HepG2 (cell line): ENCODE measurements at regions not wholly inside any gene's neighbourhood (a gene's known extent, or its start where the extent isn't known, plus 50 kb on each side); places are given as distances from the start of the nearest gene placed in this dataset.

ENCODE experiments used
- ATAC-seq: fragments of 200-7000 bp; cut with Tn5 transposase; 3 replicates; pipeline ENCODE4 v1.9.1; 2020; ENCODE audit warnings: mild to moderate bottlenecking, moderate library complexity
- BruUV-seq: library from RNA; stranded (reverse); fragments of 400-500 nt; replicated peaks from 2 replicates; lab custom pipeline; 2021; lab: Mats Ljungman, UMichigan
- CTCF ChIA-PET: fragments of 300-600 bp; formaldehyde crosslinking; extraction: SDS; loops from one replicate; lab custom pipeline; 2021; ENCODE audit warnings: low total read pairs, inconsistent platforms, low intra/inter-chr PET ratio; lab: Yijun Ruan, JAX
- POLR2A ChIA-PET: fragments of 350-600 bp; sonication (Branson Sonifier 250); formaldehyde crosslinking; loops from one replicate; lab custom pipeline; 2020; ENCODE audit warnings: antibody characterized with exemption, inconsistent platforms; lab: Yijun Ruan, JAX
- DNase-seq: peaks from one replicate; pipeline ENCODE4 v3.0.0-alpha.2; 2015; ENCODE audit warnings: low spot score
- FAIRE-seq: peaks from 3 replicates; lab custom pipeline; 2011; peaks lifted over from hg19 to GRCh38; lab: Jason Lieb, UNC
- H2AFZ ChIP-seq: one replicate; pipeline ENCODE4 v1.6.1; 2011; ENCODE audit warnings: low read length, inconsistent platforms
- H3K27ac ChIP-seq: fragments of 300-600 bp; 3 replicates; pipeline ENCODE4 v1.8.0; 2011; ENCODE audit warnings: mixed run types, mild to moderate bottlenecking, mixed read lengths, low read length, inconsistent platforms; ENCODE audit not compliant: insufficient read depth; ENCODE audit errors: extremely low read length
- H3K27me3 ChIP-seq, 2 experiments: fragments of 200-600 bp in 1 of 2; 2 replicates in 1 of 2; 3 replicates in 1 of 2; pipeline versions ENCODE4 v1.6.0 to v1.8.0; 2011; ENCODE audit warnings: low read length in 2 of 2, mild to moderate bottlenecking in 2 of 2, moderate library complexity in 2 of 2, inconsistent platforms in 1 of 2; ENCODE audit not compliant: insufficient read depth in 2 of 2, control insufficient read depth in 1 of 2
- H3K36me3 ChIP-seq, 2 experiments: fragments of 200-600 bp in 1 of 2; replicated peaks in 1 of 2; 2 replicates in 1 of 2; 3 replicates in 1 of 2; pipeline versions ENCODE4 v1.5.1 to v1.8.0; 2011; ENCODE audit warnings: low read length in 2 of 2, inconsistent platforms in 1 of 2; ENCODE audit not compliant: insufficient read depth in 2 of 2, control insufficient read depth in 1 of 2
- H3K4me1 ChIP-seq: 2 replicates; pipeline ENCODE4 v1.5.1; 2012; ENCODE audit warnings: low read length, inconsistent platforms; ENCODE audit not compliant: insufficient read depth
- H3K4me2 ChIP-seq: 2 replicates; pipeline ENCODE4 v1.6.0; 2011; ENCODE audit warnings: low read depth, low read length, inconsistent platforms
- H3K4me3 ChIP-seq, 3 experiments: fragments of 200-600 bp in 1 of 3; sonication (generic), shearing (Covaris generic) in 1 of 3; replicated peaks in 1 of 3; 2 replicates each; pipeline ENCODE4 v1.5.1; 2011 to 2016; ENCODE audit warnings: low read length in 3 of 3, inconsistent platforms in 2 of 3, low read depth in 2 of 3, mild to moderate bottlenecking in 2 of 3, control low read depth in 1 of 3, mixed read lengths in 1 of 3; ENCODE audit not compliant: insufficient read depth in 1 of 3
- H3K79me2 ChIP-seq: one replicate; pipeline ENCODE4 v1.6.1; 2011; ENCODE audit warnings: low read length, inconsistent platforms; ENCODE audit not compliant: insufficient read depth
- H3K9ac ChIP-seq: 2 replicates; pipeline ENCODE4 v1.6.0; 2011; ENCODE audit warnings: mild to moderate bottlenecking, low read depth, low read length, inconsistent platforms; ENCODE audit not compliant: insufficient read depth
- H3K9me3 ChIP-seq: 2 replicates; pipeline ENCODE4 v1.5.1; 2012; ENCODE audit warnings: mild to moderate bottlenecking, low read length
- H4K20me1 ChIP-seq: 2 replicates; pipeline ENCODE4 v1.6.0; 2011; ENCODE audit warnings: inconsistent platforms, mild to moderate bottlenecking, low read length, moderate library complexity; ENCODE audit not compliant: insufficient read depth
- HNRNPK ChIP-seq: fragments of 200-400 bp; formaldehyde crosslinking; IDR thresholded peaks from 2 replicates; pipeline ENCODE4 v1.6.1; 2018; ENCODE audit warnings: low read length, low read depth, moderate library complexity, mild to moderate bottlenecking; ENCODE audit not compliant: poor library complexity, severe bottlenecking
- SCMH1 ChIP-seq: sonication (generic); formaldehyde crosslinking; IDR thresholded peaks from 2 replicates; pipeline ENCODE4 v1.9.0; 2021; ENCODE audit warnings: missing genetic modification reagents, mild to moderate bottlenecking, borderline replicate concordance
- SMARCC2 ChIP-seq: fragments of 450-650 bp; IDR thresholded peaks from 2 replicates; pipeline ENCODE4 v1.6.1; 2017; ENCODE audit warnings: antibody characterized with exemption, mild to moderate bottlenecking
- THYN1 ChIP-seq: sonication (generic); formaldehyde crosslinking; IDR thresholded peaks from 2 replicates; pipeline ENCODE4 v1.8.1; 2023; ENCODE audit warnings: low read depth, mild to moderate bottlenecking, moderate library complexity, missing genetic modification reagents, borderline replicate concordance
- ZBTB7A ChIP-seq: sonication (generic); formaldehyde crosslinking; IDR thresholded peaks from 2 replicates; pipeline ENCODE4 v1.8.0; 2022; ENCODE audit warnings: mild to moderate bottlenecking, missing genetic modification reagents
- ZFY ChIP-seq: sonication (generic); formaldehyde crosslinking; IDR thresholded peaks from 2 replicates; pipeline ENCODE4 v1.4.0; 2020; ENCODE audit warnings: missing genetic modification reagents
- WGBS: methylation state at CpG from one replicate; pipeline ENCODE4 v1.1.6; 2017; ENCODE audit warnings: low lambda C conversion rate; 5-methylcytosine and 5-hydroxymethylcytosine counted together
- in situ Hi-C: cut with HindIII; loops from 2 replicates; pipeline ENCODE4 v1.10.0; 2017; ENCODE audit warnings: low pct_unique_long_range_greater_than_20kb; ENCODE audit not compliant: extremely low pct_ligation_motif_present
- intact Hi-C: fragments of 100-400 bp; cut with micrococcal nuclease; formaldehyde crosslinking; loops from one replicate; pipeline ENCODE4 v1.10.0; 2022; ENCODE audit not compliant: unreplicated experiment
- TF ChIP-seq, protein P1 (sequence below): sonication (generic); formaldehyde crosslinking; IDR thresholded peaks from 2 replicates; pipeline ENCODE4 v1.9.0; 2021; ENCODE audit warnings: missing genetic modification reagents, borderline replicate concordance
- TF ChIP-seq, protein P2 (sequence below): sonication (generic); formaldehyde crosslinking; IDR thresholded peaks from 2 replicates; pipeline ENCODE4 v1.5.0; 2020; ENCODE audit warnings: missing genetic modification reagents
- TF ChIP-seq, protein P3 (sequence below): sonication (generic); formaldehyde crosslinking; IDR thresholded peaks from 2 replicates; pipeline ENCODE4 v1.5.1; 2020; ENCODE audit warnings: mild to moderate bottlenecking, moderate library complexity, missing genetic modification reagents
- TF ChIP-seq, protein P4 (sequence below), 2 experiments: sonication (generic) in 1 of 2; formaldehyde crosslinking in 1 of 2; IDR thresholded peaks; 2 replicates each; pipeline versions ENCODE4 v1.4.0 to v1.6.1; 2016 to 2020; ENCODE audit warnings: borderline replicate concordance in 1 of 2, low read depth in 1 of 2, mild to moderate bottlenecking in 1 of 2, missing genetic modification reagents in 1 of 2

DNA sequence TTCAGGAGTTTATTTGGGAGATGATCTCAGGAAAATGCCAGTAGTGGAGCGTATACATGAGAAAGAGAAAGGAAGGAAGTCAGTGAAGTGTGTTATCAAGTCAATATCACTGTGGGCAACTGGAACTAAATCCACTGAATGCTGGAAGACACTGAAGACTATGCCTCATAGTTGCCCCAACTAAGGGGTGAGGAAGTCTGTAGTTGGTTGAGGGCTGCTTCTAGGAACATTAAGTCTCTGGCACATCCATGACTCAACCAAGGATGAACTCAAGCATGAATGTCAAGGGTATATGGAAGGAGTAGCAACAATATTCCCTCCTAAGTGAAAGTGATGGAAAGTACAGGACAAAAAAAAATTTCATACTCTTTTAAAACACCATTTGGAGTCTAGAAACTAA is 167.9 kb downstream of the MAGEB17 start:
- no peak overlapping the region for H3K4me3 ChIP-seq
- DNase-seq = no peak
- TF ChIP-seq, protein P1, sequence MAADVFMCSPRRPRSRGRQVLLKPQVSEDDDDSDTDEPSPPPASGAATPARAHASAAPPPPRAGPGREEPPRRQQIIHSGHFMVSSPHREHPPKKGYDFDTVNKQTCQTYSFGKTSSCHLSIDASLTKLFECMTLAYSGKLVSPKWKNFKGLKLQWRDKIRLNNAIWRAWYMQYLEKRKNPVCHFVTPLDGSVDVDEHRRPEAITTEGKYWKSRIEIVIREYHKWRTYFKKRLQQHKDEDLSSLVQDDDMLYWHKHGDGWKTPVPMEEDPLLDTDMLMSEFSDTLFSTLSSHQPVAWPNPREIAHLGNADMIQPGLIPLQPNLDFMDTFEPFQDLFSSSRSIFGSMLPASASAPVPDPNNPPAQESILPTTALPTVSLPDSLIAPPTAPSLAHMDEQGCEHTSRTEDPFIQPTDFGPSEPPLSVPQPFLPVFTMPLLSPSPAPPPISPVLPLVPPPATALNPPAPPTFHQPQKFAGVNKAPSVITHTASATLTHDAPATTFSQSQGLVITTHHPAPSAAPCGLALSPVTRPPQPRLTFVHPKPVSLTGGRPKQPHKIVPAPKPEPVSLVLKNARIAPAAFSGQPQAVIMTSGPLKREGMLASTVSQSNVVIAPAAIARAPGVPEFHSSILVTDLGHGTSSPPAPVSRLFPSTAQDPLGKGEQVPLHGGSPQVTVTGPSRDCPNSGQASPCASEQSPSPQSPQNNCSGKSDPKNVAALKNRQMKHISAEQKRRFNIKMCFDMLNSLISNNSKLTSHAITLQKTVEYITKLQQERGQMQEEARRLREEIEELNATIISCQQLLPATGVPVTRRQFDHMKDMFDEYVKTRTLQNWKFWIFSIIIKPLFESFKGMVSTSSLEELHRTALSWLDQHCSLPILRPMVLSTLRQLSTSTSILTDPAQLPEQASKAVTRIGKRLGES (CRISPR knock-in tag) = no peak
- TF ChIP-seq ZFY (CRISPR knock-in tag) = no peak
- TF ChIP-seq ZBTB7A = no peak
- TF ChIP-seq HNRNPK = no peak
- TF ChIP-seq, protein P2, sequence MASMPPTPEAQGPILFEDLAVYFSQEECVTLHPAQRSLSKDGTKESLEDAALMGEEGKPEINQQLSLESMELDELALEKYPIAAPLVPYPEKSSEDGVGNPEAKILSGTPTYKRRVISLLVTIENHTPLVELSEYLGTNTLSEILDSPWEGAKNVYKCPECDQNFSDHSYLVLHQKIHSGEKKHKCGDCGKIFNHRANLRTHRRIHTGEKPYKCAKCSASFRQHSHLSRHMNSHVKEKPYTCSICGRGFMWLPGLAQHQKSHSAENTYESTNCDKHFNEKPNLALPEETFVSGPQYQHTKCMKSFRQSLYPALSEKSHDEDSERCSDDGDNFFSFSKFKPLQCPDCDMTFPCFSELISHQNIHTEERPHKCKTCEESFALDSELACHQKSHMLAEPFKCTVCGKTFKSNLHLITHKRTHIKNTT (CRISPR knock-in tag) = no peak
- TF ChIP-seq, protein P3, sequence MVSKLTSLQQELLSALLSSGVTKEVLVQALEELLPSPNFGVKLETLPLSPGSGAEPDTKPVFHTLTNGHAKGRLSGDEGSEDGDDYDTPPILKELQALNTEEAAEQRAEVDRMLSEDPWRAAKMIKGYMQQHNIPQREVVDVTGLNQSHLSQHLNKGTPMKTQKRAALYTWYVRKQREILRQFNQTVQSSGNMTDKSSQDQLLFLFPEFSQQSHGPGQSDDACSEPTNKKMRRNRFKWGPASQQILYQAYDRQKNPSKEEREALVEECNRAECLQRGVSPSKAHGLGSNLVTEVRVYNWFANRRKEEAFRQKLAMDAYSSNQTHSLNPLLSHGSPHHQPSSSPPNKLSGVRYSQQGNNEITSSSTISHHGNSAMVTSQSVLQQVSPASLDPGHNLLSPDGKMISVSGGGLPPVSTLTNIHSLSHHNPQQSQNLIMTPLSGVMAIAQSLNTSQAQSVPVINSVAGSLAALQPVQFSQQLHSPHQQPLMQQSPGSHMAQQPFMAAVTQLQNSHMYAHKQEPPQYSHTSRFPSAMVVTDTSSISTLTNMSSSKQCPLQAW (CRISPR knock-in tag) = no peak
- TF ChIP-seq, protein P4, sequence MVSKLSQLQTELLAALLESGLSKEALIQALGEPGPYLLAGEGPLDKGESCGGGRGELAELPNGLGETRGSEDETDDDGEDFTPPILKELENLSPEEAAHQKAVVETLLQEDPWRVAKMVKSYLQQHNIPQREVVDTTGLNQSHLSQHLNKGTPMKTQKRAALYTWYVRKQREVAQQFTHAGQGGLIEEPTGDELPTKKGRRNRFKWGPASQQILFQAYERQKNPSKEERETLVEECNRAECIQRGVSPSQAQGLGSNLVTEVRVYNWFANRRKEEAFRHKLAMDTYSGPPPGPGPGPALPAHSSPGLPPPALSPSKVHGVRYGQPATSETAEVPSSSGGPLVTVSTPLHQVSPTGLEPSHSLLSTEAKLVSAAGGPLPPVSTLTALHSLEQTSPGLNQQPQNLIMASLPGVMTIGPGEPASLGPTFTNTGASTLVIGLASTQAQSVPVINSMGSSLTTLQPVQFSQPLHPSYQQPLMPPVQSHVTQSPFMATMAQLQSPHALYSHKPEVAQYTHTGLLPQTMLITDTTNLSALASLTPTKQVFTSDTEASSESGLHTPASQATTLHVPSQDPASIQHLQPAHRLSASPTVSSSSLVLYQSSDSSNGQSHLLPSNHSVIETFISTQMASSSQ (IDR thresholded peaks at IDR 0.05; ENCODE audit: low read depth) = no peak
- TF ChIP-seq, protein P4 (CRISPR knock-in tag; IDR thresholded peaks at IDR 0.05; ENCODE audit: borderline replicate concordance) = no peak
- TF ChIP-seq SCMH1 (CRISPR knock-in tag) = no peak
- TF ChIP-seq THYN1 (CRISPR knock-in tag) = no peak
- TF ChIP-seq SMARCC2 = no peak
- H3K27me3 ChIP-seq = no peaks in the 10 kb centered on the region
- in situ Hi-C loops (no loop called here), intact Hi-C loops (no loop called here)
- no peak overlapping the region for H3K9ac ChIP-seq
- WGBS = 89% methylated on average over 1 of the region's 1 CpG
- H4K20me1 ChIP-seq = no peaks in the 10 kb centered on the region
- H3K9me3 ChIP-seq = no peaks in the 10 kb centered on the region
- ChIA-PET CTCF (no interaction called here), POLR2A (no interaction called here)
- no peak for ATAC-seq
- H3K27ac ChIP-seq = no peak overlapping the region
- H2AFZ ChIP-seq = no peak overlapping the region
- H3K36me3 ChIP-seq = no peaks in the 10 kb centered on the region
- no peak overlapping the region for H3K4me2 ChIP-seq
- no peak for FAIRE-seq
- no peaks in the 10 kb centered on the region for H3K4me1 ChIP-seq
- no peaks in the 10 kb centered on the region for H3K79me2 ChIP-seq
- BruUV-seq = no TSS peak
